ENCODE measurements at regions not wholly inside any gene's neighbourhood (a gene's known extent, or its start where the extent isn't known, plus 50 kb on each side); places are given as distances from the start of the nearest gene placed in this dataset.
"Not testable (repeated sequence)": the region's sequence is repeated elsewhere in the genome, so short reads cannot be mapped to it uniquely, and the experiment has no call there.

GRCh38 chr1:229164836-229165735 is 105.8 kb upstream of the RAB4A start:
- no peak for DNase-seq

DNA sequence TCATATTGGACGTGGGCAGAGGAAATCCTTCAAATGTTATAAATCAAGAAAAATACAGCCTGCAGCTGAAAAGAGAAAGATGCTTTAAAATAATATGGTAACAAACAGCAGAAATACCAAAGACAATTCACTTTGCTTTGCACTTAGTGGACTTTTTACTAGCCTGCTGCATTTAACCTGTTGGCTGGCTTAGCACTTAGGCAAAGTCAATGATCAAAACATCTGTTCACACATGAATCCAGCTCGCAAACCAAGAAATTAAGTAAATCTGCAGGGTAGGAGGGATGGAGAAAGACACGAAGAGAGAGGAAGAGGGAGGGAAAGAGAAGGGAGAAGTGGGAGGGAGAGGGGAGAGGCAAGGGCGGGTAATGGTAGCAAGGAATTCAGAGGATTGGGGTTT is 103.6 kb upstream of the RAB4A start:
- DNase-seq = no peak

DNA sequence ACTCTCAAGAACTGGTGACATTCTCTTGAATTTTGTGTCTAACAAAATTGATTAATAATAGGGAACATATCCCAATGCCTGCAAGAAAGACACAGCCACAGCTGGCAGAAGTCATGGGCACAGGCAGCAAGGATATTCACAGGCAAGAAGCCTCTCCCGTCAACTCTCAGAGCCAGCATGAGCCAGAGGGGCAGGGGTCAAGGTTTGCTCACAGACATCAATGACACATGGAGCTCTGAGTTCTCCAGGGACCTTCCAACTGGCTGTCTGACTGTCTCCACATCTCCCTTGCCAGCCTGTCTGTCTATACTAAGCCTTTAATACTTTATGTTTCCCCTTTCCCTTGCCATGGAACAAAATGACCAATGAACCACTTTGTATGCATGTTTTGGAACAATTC is 101.5 kb upstream of the RAB4A start:
- no peak for DNase-seq

DNA sequence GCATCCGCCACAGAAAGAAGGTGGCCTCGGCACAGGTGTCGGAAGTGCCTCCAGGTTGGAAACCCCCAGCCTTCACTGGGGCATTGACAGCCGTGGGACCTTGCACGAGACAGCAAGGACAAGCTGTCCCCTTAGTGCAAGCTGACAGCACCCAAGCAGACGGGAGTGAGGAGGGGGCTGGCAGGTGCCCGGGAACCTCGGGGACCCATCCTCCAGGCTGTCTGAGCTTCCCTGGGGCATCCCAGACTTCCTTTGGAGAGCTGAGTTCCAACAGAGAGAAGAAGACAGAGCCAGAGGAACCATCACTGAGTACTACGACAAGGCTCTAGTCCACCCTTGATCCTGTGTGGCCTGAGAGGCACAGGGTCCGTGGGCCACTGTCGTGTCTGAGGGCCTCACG is 100.6 kb upstream of the RAB4A start:
- DNase-seq = no peak

- DNase-seq = peak; percentile 3
Measured at GRCh38 chr1:229170778-229171505, 100.0 kb upstream of the RAB4A start.

- peak; percentile 89 for DNase-seq
Measured at GRCh38 chr1:229171934-229172333, 99.0 kb upstream of the RAB4A start.

DNA sequence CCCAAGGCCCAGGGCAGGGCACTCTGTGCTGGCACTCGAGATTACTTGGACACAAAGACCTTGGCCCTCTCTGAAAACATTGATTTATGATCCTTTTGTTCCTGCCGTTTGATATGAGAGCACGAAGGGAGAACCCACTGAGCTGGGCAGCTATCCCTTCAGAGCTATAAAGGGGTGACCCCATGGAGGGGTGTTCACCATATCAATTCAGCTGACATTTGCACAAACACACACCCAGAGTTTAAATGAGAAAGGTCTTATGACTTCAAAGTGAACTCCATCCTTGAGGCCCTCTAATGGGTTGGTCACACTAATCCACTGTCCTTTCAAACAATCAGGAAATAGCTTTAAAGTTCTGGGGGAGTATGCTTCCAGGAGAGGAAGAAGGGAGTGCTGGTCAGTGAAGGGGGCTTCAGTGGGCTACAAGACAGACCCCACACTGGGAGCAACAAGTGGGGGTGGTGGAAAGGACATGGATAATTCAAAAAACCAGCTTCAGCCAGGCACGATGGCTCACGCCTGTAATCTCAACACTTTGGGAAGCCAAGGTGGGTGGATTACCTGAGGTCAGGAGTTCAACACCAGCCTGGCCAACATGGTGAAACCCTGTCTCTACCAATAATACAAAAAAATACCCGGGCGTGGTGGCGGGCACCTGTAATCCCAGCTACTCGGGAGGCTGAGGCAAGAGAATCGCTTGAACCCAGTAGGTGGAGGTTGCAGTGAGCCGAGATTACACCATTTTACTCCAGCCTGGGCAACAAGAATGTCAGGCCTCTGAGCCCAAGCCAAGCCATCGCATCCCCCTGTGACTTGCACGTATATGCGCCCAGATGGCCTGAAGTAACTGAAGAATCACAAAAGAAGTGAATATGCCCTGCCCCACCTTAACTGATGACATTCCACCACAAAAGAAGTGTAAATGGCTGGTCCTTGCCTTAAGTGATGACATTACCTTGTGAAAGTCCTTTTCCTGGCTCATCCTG is 97.1 kb upstream of the RAB4A start:
- not testable (repeated sequence) for DNase-seq

GRCh38 chr1:229175297-229175696 is 95.6 kb upstream of the RAB4A start:
- DNase-seq = not testable (repeated sequence)

- not testable (repeated sequence) for DNase-seq
Measured at GRCh38 chr1:229176457-229176856, 94.5 kb upstream of the RAB4A start.

GRCh38 chr1:229180161-229180560 is 90.8 kb upstream of the RAB4A start:
- DNase-seq = no peak

GRCh38 chr1:229181419-229181818 is 89.5 kb upstream of the RAB4A start:
- no peak for DNase-seq

DNA sequence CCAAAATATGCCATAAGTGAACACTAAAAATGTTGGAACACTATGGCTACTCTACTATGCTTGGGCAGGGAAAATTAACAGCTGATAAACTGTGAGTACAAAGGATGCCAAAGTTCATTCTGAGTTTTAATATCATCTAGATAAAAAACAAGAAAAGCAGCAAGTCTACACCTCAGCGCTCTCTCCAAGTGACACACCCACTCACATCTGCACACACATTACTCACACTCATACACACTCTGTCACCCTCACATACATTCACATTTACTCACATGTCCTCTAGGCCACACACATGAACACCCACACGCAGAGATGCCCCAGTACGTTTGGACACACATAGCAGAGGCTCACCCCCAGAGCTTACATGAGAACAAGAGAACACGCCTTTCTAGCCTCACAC is 87.3 kb upstream of the RAB4A start:
- no peak for DNase-seq

- no peak for DNase-seq
Measured at GRCh38 chr1:229184066-229184465, 86.8 kb upstream of the RAB4A start.

DNA sequence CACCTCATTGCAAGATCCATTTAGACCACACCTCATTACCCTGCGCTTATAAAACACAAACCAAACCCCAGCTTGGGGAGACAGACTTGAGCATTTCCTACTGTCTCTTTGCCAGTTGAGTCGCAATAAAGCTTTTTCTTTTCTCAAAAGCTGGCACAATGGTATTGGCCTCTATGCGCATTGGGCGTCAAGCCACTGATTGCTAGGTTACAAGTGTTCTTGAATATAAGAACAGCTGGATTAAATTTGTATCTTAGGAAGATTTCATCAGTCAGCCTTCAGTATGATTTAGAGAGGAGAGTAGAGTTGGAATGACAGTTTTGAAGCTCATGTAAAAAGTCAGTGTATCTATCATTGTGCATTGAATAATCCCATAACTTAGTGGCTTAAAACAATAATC is 84.9 kb upstream of the RAB4A start:
- no peak for DNase-seq

GRCh38 chr1:229186373-229187056 is 84.4 kb upstream of the RAB4A start:
- no peak for DNase-seq

DNA sequence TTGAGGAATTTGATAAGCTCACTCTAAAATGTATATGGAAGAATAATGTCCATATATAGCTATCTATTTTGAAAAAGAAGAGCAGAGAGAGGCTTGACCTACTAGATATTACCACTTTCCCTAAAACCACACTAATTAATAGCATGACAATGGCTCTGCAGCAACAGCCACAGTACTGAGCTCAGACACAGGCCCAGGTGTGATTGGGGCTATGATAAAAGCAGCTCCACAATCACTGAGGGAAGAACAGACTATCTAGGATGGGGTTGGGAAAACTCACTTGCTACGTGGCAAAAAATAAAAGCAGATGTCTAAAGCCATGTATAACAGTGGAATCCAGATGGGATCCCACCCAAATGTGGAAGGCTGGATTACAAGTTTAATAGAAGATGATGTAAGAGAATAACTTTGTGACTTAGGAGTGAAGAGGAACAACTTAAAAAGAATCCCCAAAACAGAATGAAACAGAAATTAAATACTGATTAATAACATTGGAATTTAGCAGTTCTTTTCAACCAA is 80.8 kb upstream of the RAB4A start:
- DNase-seq = no peak

- DNase-seq = no peak
Measured at GRCh38 chr1:229191066-229191674, 79.7 kb upstream of the RAB4A start.

DNA sequence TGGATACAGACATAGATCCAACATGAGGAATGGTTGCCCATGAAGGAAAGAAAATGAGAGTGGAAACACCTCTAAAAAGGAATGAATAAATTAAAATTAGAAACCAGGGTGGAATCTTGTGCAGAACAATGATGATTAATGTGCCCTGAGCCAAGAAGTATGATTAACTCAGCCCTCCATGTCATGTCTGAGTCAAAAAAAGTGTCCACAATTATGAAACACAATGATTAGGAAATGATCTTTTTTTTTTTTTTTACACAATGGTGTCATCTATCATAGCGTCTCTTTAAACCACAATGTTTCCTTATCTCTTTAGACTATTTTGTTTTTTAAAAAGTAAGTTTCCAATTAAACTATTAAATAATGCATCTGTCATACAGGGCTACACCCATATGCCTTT is 78.9 kb upstream of the RAB4A start:
- no peak for DNase-seq

DNA sequence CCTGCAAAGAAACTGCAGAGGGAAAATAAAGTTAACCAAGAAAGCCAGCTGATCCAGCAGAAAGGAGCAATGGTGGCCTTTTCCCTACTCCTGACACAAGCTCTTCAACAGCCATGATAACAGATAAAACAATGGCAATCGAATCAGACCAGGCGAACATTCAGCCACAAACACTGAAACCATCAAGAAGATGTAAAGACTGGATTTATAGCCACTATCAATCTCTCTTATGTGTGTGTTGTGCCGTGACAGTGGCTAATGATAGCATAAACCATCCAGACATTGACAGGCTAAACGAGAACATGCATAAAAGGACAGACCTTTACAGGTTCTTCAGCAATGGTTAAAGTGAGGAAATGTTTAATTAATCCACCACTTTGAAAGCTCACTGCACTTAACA is 78.1 kb upstream of the RAB4A start:
- DNase-seq = no peak

- DNase-seq = no peak
Measured at GRCh38 chr1:229194096-229194495, 76.8 kb upstream of the RAB4A start.

DNA sequence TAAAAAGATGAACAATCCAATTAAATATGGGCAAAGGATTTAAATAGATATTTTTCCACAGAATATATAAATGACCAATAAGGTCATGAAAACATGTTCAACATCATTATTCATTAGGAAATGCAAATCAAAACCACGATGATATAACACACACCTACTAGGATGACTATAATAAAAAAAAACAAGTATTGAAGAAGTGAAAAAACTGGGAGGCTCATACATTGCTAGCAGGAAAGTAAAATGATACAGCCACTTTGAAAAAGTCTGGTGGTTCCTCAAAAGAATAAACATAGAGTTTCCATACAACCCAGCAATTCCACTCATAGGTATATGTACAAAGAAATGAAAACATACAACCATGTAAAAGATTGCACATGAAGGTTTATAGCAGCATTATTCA is 75.7 kb upstream of the RAB4A start:
- no peak for DNase-seq

All from NCI-H1436 (cell line).